GM12878 (cell line): ENCODE measurements at regions not wholly inside any gene's neighbourhood (a gene's known extent, or its start where the extent isn't known, plus 50 kb on each side); places are given as distances from the start of the nearest gene placed in this dataset.

Source experiments
- CBX3 ChIP-seq: fragments of 200-600 bp; sonication (generic); IDR thresholded peaks from 2 replicates; pipeline ENCODE4 v1.6.1; 2016; ENCODE audit warnings: low read depth, borderline replicate concordance
- CREM ChIP-seq: IDR thresholded peaks from 2 replicates; pipeline ENCODE4 v1.6.1; 2014; ENCODE audit warnings: antibody characterized with exemption, low read depth
- ETV6 ChIP-seq, 2 experiments: fragments of 450-650 bp in 1 of 2; IDR thresholded peaks in 1 of 2; conservative IDR thresholded peaks in 1 of 2; 2 replicates each; pipeline ENCODE4 v1.6.1; 2014; ENCODE audit warnings: antibody characterized with exemption in 1 of 2, borderline replicate concordance in 1 of 2, low read depth in 1 of 2, mild to moderate bottlenecking in 1 of 2, moderate library complexity in 1 of 2
- NFYA ChIP-seq: IDR thresholded peaks from 2 replicates; pipeline ENCODE4 v1.6.1; 2011; ENCODE audit warnings: low read depth, mild to moderate bottlenecking, low read length, improper control_type of control experiment, borderline replicate concordance
- PML ChIP-seq: IDR thresholded peaks from 2 replicates; pipeline ENCODE4 v1.6.1; 2012; ENCODE audit warnings: low read length, inconsistent platforms
- SIN3A ChIP-seq: IDR thresholded peaks from 2 replicates; pipeline ENCODE4 v1.6.1; 2012; ENCODE audit warnings: low read depth, low read length, improper control_type of control experiment
- TAF1 ChIP-seq: IDR thresholded peaks from 2 replicates; pipeline ENCODE4 v1.6.1; 2011; ENCODE audit warnings: mild to moderate bottlenecking, low read depth, low read length, borderline replicate concordance
- TCF12 ChIP-seq: IDR thresholded peaks from 2 replicates; pipeline ENCODE4 v1.6.1; 2011; ENCODE audit warnings: low read depth, mild to moderate bottlenecking, low read length
- TF ChIP-seq, protein P1 (sequence below): IDR thresholded peaks from 2 replicates; pipeline ENCODE4 v1.6.1; 2011; ENCODE audit warnings: borderline replicate concordance, low read depth, mild to moderate bottlenecking, moderate library complexity, mixed read lengths, low read length; ENCODE audit not compliant: insufficient read depth; ENCODE audit errors: extremely low read length
- TF ChIP-seq, protein P2 (sequence below): fragments of 450-650 bp; IDR thresholded peaks from 2 replicates; pipeline ENCODE4 v1.6.1; 2017; ENCODE audit warnings: mild to moderate bottlenecking, low read depth, inconsistent platforms; ENCODE audit not compliant: poor library complexity, severe bottlenecking
- TF ChIP-seq, protein P3 (sequence below): fragments of 450-650 bp; IDR thresholded peaks from 2 replicates; pipeline ENCODE4 v1.6.1; 2017; ENCODE audit warnings: antibody characterized with exemption, mild to moderate bottlenecking, moderate library complexity
- TF ChIP-seq, protein P4 (sequence below): fragments of 450-650 bp; IDR thresholded peaks from 2 replicates; pipeline ENCODE4 v1.6.1; 2018; ENCODE audit warnings: mild to moderate bottlenecking, low read depth, moderate library complexity; ENCODE audit not compliant: partially characterized antibody
- TF ChIP-seq, protein P5 (sequence below): fragments of 450-650 bp; IDR thresholded peaks from 2 replicates; pipeline ENCODE4 v1.6.1; 2014; ENCODE audit warnings: mild to moderate bottlenecking
- TF ChIP-seq, protein P6 (sequence below): fragments of 450-650 bp; formaldehyde crosslinking; IDR thresholded peaks from 2 replicates; pipeline ENCODE4 v1.4.0; 2022; ENCODE audit warnings: mild to moderate bottlenecking, moderate library complexity

DNA sequence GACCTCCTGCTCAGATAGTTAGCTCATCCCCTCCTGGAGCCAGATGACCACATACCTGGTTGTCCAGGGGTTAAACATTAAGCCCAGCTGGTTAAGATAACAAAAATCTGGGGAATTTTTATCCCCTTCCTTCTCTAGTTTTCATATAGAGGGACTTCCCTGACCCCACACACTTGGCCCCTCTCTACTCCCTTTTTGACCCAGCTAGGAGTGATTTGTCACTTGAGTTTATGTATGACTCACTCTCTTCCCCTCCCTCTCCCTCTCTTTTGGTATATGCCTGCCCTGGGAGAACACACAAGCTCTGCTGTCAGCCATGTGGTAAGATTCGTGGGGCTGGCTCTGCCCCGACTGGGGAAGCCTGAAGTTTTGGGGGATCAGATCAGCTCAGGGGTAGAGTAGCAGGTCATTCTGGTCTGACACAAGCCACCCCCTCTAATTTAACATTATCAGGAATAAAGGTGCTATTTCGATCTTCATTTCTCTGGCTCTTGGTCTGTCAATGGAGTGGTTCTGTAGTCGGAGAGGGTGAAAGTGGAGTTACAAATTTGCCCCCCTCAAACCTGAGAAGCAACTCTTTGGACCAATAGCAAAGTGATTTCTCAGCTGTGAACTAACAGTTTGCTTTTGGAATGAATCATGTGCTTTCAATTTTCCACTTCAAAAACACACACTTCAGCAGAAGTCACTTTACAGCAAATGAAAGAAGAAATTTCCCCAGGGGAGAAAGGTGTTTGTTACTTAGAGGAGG lies 415.3 kb upstream of the CADM1 start (continued):
- TF ChIP-seq, protein P1, sequence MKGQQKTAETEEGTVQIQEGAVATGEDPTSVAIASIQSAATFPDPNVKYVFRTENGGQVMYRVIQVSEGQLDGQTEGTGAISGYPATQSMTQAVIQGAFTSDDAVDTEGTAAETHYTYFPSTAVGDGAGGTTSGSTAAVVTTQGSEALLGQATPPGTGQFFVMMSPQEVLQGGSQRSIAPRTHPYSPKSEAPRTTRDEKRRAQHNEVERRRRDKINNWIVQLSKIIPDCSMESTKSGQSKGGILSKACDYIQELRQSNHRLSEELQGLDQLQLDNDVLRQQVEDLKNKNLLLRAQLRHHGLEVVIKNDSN, result no peak
- TF ChIP-seq NFYA (no peak), PML (no peak), ETV6 (conservative IDR thresholded peaks at IDR 0.05 in 1 of 2, IDR thresholded peaks at IDR 0.05 in 1 of 2; ENCODE audit: borderline replicate concordance in 1 of 2, low read depth in 1 of 2) (peak in 1 of 2 experiments; percentile 69; a peak in 2 of 4 replicates), TAF1 (0 out of 2 replicates have a peak, but pooled peaks have one; percentile 33), SIN3A (peak; percentile 85; the same call in 1 of the 2 replicates), TCF12 (peak; percentile 69; the same call in 1 of the 2 replicates), CBX3 (no peak), CREM (peak; percentile 92)
- TF ChIP-seq, protein P2, sequence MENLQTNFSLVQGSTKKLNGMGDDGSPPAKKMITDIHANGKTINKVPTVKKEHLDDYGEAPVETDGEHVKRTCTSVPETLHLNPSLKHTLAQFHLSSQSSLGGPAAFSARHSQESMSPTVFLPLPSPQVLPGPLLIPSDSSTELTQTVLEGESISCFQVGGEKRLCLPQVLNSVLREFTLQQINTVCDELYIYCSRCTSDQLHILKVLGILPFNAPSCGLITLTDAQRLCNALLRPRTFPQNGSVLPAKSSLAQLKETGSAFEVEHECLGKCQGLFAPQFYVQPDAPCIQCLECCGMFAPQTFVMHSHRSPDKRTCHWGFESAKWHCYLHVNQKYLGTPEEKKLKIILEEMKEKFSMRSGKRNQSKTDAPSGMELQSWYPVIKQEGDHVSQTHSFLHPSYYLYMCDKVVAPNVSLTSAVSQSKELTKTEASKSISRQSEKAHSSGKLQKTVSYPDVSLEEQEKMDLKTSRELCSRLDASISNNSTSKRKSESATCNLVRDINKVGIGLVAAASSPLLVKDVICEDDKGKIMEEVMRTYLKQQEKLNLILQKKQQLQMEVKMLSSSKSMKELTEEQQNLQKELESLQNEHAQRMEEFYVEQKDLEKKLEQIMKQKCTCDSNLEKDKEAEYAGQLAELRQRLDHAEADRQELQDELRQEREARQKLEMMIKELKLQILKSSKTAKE, result peak; percentile 68
- TF ChIP-seq, protein P3, sequence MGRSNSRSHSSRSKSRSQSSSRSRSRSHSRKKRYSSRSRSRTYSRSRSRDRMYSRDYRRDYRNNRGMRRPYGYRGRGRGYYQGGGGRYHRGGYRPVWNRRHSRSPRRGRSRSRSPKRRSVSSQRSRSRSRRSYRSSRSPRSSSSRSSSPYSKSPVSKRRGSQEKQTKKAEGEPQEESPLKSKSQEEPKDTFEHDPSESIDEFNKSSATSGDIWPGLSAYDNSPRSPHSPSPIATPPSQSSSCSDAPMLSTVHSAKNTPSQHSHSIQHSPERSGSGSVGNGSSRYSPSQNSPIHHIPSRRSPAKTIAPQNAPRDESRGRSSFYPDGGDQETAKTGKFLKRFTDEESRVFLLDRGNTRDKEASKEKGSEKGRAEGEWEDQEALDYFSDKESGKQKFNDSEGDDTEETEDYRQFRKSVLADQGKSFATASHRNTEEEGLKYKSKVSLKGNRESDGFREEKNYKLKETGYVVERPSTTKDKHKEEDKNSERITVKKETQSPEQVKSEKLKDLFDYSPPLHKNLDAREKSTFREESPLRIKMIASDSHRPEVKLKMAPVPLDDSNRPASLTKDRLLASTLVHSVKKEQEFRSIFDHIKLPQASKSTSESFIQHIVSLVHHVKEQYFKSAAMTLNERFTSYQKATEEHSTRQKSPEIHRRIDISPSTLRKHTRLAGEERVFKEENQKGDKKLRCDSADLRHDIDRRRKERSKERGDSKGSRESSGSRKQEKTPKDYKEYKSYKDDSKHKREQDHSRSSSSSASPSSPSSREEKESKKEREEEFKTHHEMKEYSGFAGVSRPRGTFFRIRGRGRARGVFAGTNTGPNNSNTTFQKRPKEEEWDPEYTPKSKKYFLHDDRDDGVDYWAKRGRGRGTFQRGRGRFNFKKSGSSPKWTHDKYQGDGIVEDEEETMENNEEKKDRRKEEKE, result no peak
- TF ChIP-seq, protein P4, sequence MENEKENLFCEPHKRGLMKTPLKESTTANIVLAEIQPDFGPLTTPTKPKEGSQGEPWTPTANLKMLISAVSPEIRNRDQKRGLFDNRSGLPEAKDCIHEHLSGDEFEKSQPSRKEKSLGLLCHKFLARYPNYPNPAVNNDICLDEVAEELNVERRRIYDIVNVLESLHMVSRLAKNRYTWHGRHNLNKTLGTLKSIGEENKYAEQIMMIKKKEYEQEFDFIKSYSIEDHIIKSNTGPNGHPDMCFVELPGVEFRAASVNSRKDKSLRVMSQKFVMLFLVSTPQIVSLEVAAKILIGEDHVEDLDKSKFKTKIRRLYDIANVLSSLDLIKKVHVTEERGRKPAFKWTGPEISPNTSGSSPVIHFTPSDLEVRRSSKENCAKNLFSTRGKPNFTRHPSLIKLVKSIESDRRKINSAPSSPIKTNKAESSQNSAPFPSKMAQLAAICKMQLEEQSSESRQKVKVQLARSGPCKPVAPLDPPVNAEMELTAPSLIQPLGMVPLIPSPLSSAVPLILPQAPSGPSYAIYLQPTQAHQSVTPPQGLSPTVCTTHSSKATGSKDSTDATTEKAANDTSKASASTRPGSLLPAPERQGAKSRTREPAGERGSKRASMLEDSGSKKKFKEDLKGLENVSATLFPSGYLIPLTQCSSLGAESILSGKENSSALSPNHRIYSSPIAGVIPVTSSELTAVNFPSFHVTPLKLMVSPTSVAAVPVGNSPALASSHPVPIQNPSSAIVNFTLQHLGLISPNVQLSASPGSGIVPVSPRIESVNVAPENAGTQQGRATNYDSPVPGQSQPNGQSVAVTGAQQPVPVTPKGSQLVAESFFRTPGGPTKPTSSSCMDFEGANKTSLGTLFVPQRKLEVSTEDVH, result peak; percentile 57
- TF ChIP-seq, protein P5, sequence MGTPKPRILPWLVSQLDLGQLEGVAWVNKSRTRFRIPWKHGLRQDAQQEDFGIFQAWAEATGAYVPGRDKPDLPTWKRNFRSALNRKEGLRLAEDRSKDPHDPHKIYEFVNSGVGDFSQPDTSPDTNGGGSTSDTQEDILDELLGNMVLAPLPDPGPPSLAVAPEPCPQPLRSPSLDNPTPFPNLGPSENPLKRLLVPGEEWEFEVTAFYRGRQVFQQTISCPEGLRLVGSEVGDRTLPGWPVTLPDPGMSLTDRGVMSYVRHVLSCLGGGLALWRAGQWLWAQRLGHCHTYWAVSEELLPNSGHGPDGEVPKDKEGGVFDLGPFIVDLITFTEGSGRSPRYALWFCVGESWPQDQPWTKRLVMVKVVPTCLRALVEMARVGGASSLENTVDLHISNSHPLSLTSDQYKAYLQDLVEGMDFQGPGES, result no peak
- TF ChIP-seq, protein P6, sequence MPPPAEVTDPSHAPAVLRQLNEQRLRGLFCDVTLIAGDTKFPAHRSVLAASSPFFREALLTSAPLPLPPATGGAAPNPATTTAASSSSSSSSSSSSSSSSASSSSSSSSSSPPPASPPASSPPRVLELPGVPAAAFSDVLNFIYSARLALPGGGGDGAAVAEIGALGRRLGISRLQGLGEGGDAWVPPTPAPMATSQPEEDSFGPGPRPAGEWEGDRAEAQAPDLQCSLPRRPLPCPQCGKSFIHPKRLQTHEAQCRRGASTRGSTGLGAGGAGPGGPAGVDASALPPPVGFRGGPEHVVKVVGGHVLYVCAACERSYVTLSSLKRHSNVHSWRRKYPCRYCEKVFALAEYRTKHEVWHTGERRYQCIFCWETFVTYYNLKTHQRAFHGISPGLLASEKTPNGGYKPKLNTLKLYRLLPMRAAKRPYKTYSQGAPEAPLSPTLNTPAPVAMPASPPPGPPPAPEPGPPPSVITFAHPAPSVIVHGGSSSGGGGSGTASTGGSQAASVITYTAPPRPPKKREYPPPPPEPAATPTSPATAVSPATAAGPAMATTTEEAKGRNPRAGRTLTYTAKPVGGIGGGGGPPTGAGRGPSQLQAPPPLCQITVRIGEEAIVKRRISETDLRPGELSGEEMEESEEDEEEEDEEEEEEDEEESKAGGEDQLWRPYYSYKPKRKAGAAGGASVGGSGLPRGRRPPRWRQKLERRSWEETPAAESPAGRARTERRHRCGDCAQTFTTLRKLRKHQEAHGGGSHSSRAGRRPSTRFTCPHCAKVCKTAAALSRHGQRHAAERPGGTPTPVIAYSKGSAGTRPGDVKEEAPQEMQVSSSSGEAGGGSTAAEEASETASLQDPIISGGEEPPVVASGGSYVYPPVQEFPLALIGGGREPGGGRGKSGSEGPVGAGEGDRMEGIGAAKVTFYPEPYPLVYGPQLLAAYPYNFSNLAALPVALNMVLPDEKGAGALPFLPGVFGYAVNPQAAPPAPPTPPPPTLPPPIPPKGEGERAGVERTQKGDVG (CRISPR knock-in tag), result no peak
